Mesenchymal stem cell (in vitro differentiated cells and primary cell): ENCODE measurements at regions not wholly inside any gene's neighbourhood (a gene's known extent, or its start where the extent isn't known, plus 50 kb on each side); places are given as distances from the start of the nearest gene placed in this dataset.

Experiments
- DNase-seq: peaks from one replicate; pipeline ENCODE4 v3.0.0-alpha.2; 2013
- H2AFZ ChIP-seq: one replicate; pipeline ENCODE4 v1.6.1; 2013; ENCODE audit warnings: low read depth, mild to moderate bottlenecking, control low read depth, inconsistent platforms, low read length, moderate library complexity
- H2AK5ac ChIP-seq: 2 replicates; pipeline ENCODE4 v1.6.1; 2013; ENCODE audit warnings: low read length, moderate library complexity, mild to moderate bottlenecking, inconsistent platforms; ENCODE audit not compliant: severe bottlenecking
- H2BK120ac ChIP-seq: one replicate; pipeline ENCODE4 v1.6.1; 2013; ENCODE audit warnings: low read depth, mild to moderate bottlenecking, inconsistent platforms, low read length, moderate library complexity
- H2BK12ac ChIP-seq, 2 experiments: one replicate each; pipeline ENCODE4 v1.6.1; 2013; ENCODE audit warnings: inconsistent platforms in 2 of 2, low read length in 2 of 2, mild to moderate bottlenecking in 2 of 2, moderate library complexity in 2 of 2, control low read depth in 1 of 2
- H2BK15ac ChIP-seq: one replicate; pipeline ENCODE4 v1.6.1; 2013; ENCODE audit warnings: mild to moderate bottlenecking, low read depth, inconsistent platforms; ENCODE audit not compliant: poor library complexity, severe bottlenecking
- H2BK5ac ChIP-seq: 2 replicates; pipeline ENCODE4 v1.6.1; 2013; ENCODE audit warnings: low read depth, mild to moderate bottlenecking, low read length, control low read depth, inconsistent platforms; ENCODE audit not compliant: poor library complexity, severe bottlenecking
- H3K14ac ChIP-seq, 2 experiments: one replicate each; pipeline ENCODE4 v1.6.1; 2013; ENCODE audit warnings: inconsistent platforms in 2 of 2, low read length in 2 of 2, control low read depth in 1 of 2, mild to moderate bottlenecking in 1 of 2, moderate library complexity in 1 of 2
- H3K18ac ChIP-seq, 2 experiments: one replicate each; pipeline ENCODE4 v1.6.1; 2013; ENCODE audit warnings: inconsistent platforms in 2 of 2, low read length in 2 of 2, control low read depth in 1 of 2, low read depth in 1 of 2, mild to moderate bottlenecking in 1 of 2
- H3K23ac ChIP-seq, 2 experiments: one replicate each; pipeline ENCODE4 v1.6.1; 2013; ENCODE audit warnings: inconsistent platforms in 2 of 2, low read length in 2 of 2, mild to moderate bottlenecking in 2 of 2, moderate library complexity in 2 of 2, control low read depth in 1 of 2
- H3K27ac ChIP-seq: 2 replicates; pipeline ENCODE4 v1.5.1; 2013; ENCODE audit warnings: mild to moderate bottlenecking, moderate library complexity, low read length, control low read depth, inconsistent platforms; ENCODE audit not compliant: poor library complexity, severe bottlenecking
- H3K27me3 ChIP-seq, 2 experiments: 2 replicates each; pipeline versions ENCODE4 v1.6.1 to v1.7.0; 2013; ENCODE audit warnings: low read length in 2 of 2, mild to moderate bottlenecking in 2 of 2, moderate library complexity in 2 of 2, control low read depth in 1 of 2, inconsistent platforms in 1 of 2; ENCODE audit not compliant: control insufficient read depth in 1 of 2, insufficient read depth in 1 of 2
- H3K36me3 ChIP-seq, 2 experiments: 2 replicates each; pipeline versions ENCODE4 v1.6.1 to v1.7.0; 2013; ENCODE audit warnings: low read length in 2 of 2, control low read depth in 1 of 2, inconsistent platforms in 1 of 2, low read depth in 1 of 2, mild to moderate bottlenecking in 1 of 2; ENCODE audit not compliant: insufficient read depth in 2 of 2, control insufficient read depth in 1 of 2
- H3K4ac ChIP-seq, 2 experiments: one replicate each; pipeline ENCODE4 v1.6.1; 2013; ENCODE audit warnings: inconsistent platforms in 2 of 2, low read length in 2 of 2, mild to moderate bottlenecking in 2 of 2, moderate library complexity in 2 of 2, control low read depth in 1 of 2, low read depth in 1 of 2
- H3K4me1 ChIP-seq: 2 replicates; pipeline ENCODE4 v1.6.1; 2013; ENCODE audit warnings: low read depth, low read length, control low read depth; ENCODE audit not compliant: control insufficient read depth, insufficient read depth
- H3K4me2 ChIP-seq: 2 replicates; pipeline ENCODE4 v1.6.1; 2013; ENCODE audit warnings: low read length, mild to moderate bottlenecking, inconsistent platforms; ENCODE audit not compliant: poor library complexity, severe bottlenecking
- H3K4me3 ChIP-seq, 2 experiments: 2 replicates each; pipeline versions ENCODE4 v1.5.1 to v1.7.0; 2013; ENCODE audit warnings: low read length in 2 of 2, mild to moderate bottlenecking in 2 of 2, control low read depth in 1 of 2, low read depth in 1 of 2; ENCODE audit not compliant: insufficient read depth in 1 of 2
- H3K79me1 ChIP-seq: replicated peaks from 2 replicates; pipeline ENCODE4 v1.6.1; 2013; ENCODE audit warnings: mild to moderate bottlenecking, control low read depth, low read length, inconsistent platforms; ENCODE audit not compliant: poor library complexity, severe bottlenecking
- H3K9ac ChIP-seq: 2 replicates; pipeline ENCODE4 v1.7.0; 2013; ENCODE audit warnings: mild to moderate bottlenecking, low read length, moderate library complexity
- H3K9me3 ChIP-seq: 2 replicates; pipeline ENCODE4 v1.7.0; 2013; ENCODE audit warnings: mild to moderate bottlenecking, low read length; ENCODE audit not compliant: control insufficient read depth
- H4K8ac ChIP-seq: one replicate; pipeline ENCODE4 v1.6.1; 2013; ENCODE audit warnings: inconsistent platforms, mild to moderate bottlenecking, low read length, moderate library complexity
- H4K91ac ChIP-seq: one replicate; pipeline ENCODE4 v1.6.1; 2013; ENCODE audit warnings: mild to moderate bottlenecking, low read length, inconsistent platforms
- WGBS: methylation state at CpG from one replicate; pipeline ENCODE4 v1.1.7; 2013; ENCODE audit warnings: mixed read lengths; 5-methylcytosine and 5-hydroxymethylcytosine counted together

DNA sequence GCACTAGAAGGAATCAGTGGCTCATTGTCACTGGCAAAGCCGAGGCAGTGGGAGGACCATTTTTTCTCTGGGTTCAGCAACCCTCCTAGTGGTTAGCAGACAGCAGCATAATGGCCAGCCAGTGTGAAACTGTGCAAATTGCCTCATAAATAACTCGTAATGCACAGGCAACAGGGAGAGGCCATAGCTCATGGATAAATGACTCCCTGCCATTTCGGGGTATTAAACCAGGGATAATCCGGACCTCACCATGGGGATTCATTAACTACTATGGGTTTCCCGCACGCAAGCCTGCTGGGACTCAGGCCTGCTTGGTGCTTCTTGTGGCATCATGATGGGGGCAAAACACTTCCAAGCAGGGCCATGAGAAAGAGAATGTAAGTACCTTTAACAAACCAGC is 158.2 kb upstream of the CHD6 start:
- Histone ChIP-seq H4K8ac (no peak overlapping the region), H2AFZ (no peak overlapping the region), H3K36me3 (no peaks in the 10 kb centered on the region), H2BK5ac (no peak overlapping the region), H3K79me1 (no peaks in the 10 kb centered on the region), H3K27ac (no peak overlapping the region), H3K27me3 (no peaks in the 10 kb centered on the region), H3K4me2 (no peak overlapping the region), H4K91ac (no peak overlapping the region), H3K4me1 (no peaks in the 10 kb centered on the region), H3K14ac (no peak overlapping the region), H3K4ac (no peak overlapping the region), H2BK15ac (no peak overlapping the region), H3K4me3 (no peak overlapping the region), H3K9ac (no peak overlapping the region), H3K23ac (no peak overlapping the region), H2AK5ac (no peak overlapping the region), H3K18ac (no peak overlapping the region), H2BK120ac (no peak overlapping the region), H2BK12ac (no peak overlapping the region), H3K9me3 (no peaks in the 10 kb centered on the region)
- WGBS, result 78% methylated on average over 6 of the region's 6 CpGs
- DNase-seq, result no peak

DNA sequence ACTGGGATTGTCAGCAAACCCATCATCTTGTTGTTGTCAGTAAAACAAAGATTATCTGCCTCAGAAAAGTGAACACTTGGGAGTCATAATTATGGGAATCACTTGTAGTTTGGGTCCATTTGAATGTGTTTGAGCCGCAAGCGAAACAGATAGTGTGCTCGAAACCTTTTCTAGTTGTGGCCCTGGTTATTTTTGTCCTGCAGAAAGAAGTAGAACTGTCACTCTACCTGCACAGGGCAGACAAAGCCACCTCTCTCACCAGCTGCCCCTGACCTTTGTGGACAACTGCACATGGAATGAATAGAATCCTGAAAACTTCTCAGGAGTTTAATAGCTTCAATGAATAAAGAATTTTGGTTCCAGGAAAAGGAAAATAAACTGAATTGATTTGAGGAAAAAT is 156.1 kb upstream of the CHD6 start:
- WGBS, result 91% methylated on average over 3 of the region's 3 CpGs
- H3K4me2 ChIP-seq, result no peak overlapping the region
- H2BK5ac ChIP-seq, result no peak overlapping the region
- H3K36me3 ChIP-seq, result no peaks in the 10 kb centered on the region
- H3K27me3 ChIP-seq, result no peaks in the 10 kb centered on the region
- H3K27ac ChIP-seq, result no peak overlapping the region
- H3K4me1 ChIP-seq, result no peaks in the 10 kb centered on the region
- H2BK12ac ChIP-seq, result no peak overlapping the region
- no peak overlapping the region for H2AK5ac ChIP-seq
- no peak overlapping the region for H4K91ac ChIP-seq
- H3K79me1 ChIP-seq, result no peaks in the 10 kb centered on the region
- H3K23ac ChIP-seq, result no peak overlapping the region
- no peak overlapping the region for H3K4ac ChIP-seq
- H3K18ac ChIP-seq, result no peak overlapping the region
- no peak for DNase-seq
- H3K14ac ChIP-seq, result no peak overlapping the region
- H3K9ac ChIP-seq, result no peak overlapping the region
- no peak overlapping the region for H2AFZ ChIP-seq
- H4K8ac ChIP-seq, result no peak overlapping the region
- H3K9me3 ChIP-seq, result no peaks in the 10 kb centered on the region
- H3K4me3 ChIP-seq, result no peak overlapping the region
- H2BK120ac ChIP-seq, result no peak overlapping the region
- no peak overlapping the region for H2BK15ac ChIP-seq

DNA sequence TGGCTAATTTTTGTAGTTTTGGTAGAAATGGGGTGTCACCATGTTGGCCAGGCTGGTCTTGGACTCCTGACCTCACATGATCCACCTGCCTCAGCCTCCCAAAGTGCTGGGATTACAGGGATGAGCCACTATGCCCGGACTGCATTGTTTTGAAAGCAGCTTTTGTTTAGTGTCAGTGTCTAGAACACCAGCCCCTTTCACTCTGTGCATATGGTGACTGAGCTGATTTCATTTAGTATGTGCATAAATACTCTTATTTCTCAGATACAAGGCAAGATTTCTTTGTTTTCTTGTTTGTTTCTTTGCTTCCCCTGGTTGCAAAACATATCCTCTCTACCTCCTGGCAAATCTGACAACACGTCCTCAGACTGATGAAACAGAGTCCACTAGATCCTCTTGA is 152.8 kb upstream of the CHD6 start:
- Histone ChIP-seq H2BK12ac (no peak overlapping the region), H3K27me3 (no peaks in the 10 kb centered on the region), H4K91ac (no peak overlapping the region), H3K23ac (no peak overlapping the region), H3K14ac (no peak overlapping the region), H4K8ac (no peak overlapping the region), H2BK120ac (no peak overlapping the region), H2BK15ac (no peak overlapping the region), H2AFZ (no peak overlapping the region), H3K18ac (no peak overlapping the region), H3K4me1 (no peaks in the 10 kb centered on the region), H2AK5ac (no peak overlapping the region), H2BK5ac (no peak overlapping the region), H3K4me3 (no peak overlapping the region), H3K27ac (no peak overlapping the region), H3K9me3 (no peaks in the 10 kb centered on the region), H3K4me2 (no peak overlapping the region), H3K79me1 (no peaks in the 10 kb centered on the region), H3K4ac (no peak overlapping the region), H3K36me3 (no peaks in the 10 kb centered on the region), H3K9ac (no peak overlapping the region)
- 67% methylated on average over 1 of the region's 2 CpGs for WGBS
- no peak for DNase-seq

DNA sequence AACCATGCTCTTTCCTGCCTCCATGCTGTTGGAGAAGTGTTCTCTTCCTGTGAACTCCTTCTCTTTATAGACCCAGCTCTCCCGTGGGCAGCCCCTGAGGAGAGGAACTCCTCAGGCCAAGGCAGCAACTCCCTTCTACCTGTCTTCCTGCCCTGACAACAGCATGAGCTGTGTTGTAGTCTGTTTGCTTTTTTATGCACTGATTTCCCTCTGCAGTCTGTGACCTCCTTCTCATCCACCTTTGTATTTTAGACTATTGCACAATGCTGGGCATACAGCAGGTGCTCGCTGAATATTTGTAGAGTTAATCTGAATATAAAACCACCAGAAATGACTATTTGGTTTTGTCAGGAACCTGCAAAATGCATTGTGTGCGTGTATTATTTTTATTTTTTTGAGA is 152.2 kb upstream of the CHD6 start:
- H3K79me1 ChIP-seq, result no peaks in the 10 kb centered on the region
- H3K36me3 ChIP-seq, result no peaks in the 10 kb centered on the region
- no peaks in the 10 kb centered on the region for H3K9me3 ChIP-seq
- no peak overlapping the region for H2AK5ac ChIP-seq
- H3K4me1 ChIP-seq, result no peaks in the 10 kb centered on the region
- H2BK12ac ChIP-seq, result no peak overlapping the region
- H3K18ac ChIP-seq, result no peak overlapping the region
- H4K8ac ChIP-seq, result no peak overlapping the region
- H3K27me3 ChIP-seq, result no peaks in the 10 kb centered on the region
- 61% methylated on average over 3 of the region's 3 CpGs for WGBS
- no peak overlapping the region for H2BK15ac ChIP-seq
- H3K27ac ChIP-seq, result no peak overlapping the region
- no peak overlapping the region for H2AFZ ChIP-seq
- H2BK120ac ChIP-seq, result no peak overlapping the region
- no peak overlapping the region for H4K91ac ChIP-seq
- H3K14ac ChIP-seq, result no peak overlapping the region
- H3K4me2 ChIP-seq, result no peak overlapping the region
- no peak overlapping the region for H3K4me3 ChIP-seq
- no peak overlapping the region for H3K4ac ChIP-seq
- DNase-seq, result no peak
- no peak overlapping the region for H3K9ac ChIP-seq
- H2BK5ac ChIP-seq, result no peak overlapping the region
- H3K23ac ChIP-seq, result no peak overlapping the region
